K562 (cell line): ENCODE measurements at regions not wholly inside any gene's neighbourhood (a gene's known extent, or its start where the extent isn't known, plus 50 kb on each side); places are given as distances from the start of the nearest gene placed in this dataset.

ENCODE experiments used
- CBX2 ChIP-seq: fragments of 200-600 bp; sonication (generic); IDR thresholded peaks from one replicate; pipeline ENCODE4 v1.6.1; 2012; ENCODE audit warnings: mild to moderate bottlenecking, low read length, inconsistent platforms; ENCODE audit not compliant: insufficient read depth, poor library complexity, severe bottlenecking
- HIVEP1 ChIP-seq: fragments of 250-450 bp; sonication (Bioruptor Pico); IDR thresholded peaks from 2 replicates; pipeline ENCODE4 v1.4.0; 2020; ENCODE audit warnings: mild to moderate bottlenecking
- TF ChIP-seq, protein P1 (sequence below), 2 experiments: fragments of 200-800 bp in 1 of 2; sonication (Bioruptor generic) in 1 of 2; sonication (generic) in 1 of 2; formaldehyde crosslinking in 1 of 2; IDR thresholded peaks in 1 of 2; conservative IDR thresholded peaks in 1 of 2; 2 replicates each; pipeline versions ENCODE4 v1.5.0 to v1.6.1; 2016 to 2020; ENCODE audit warnings: missing compliant biosample characterization in 1 of 2, missing genetic modification characterization in 1 of 2, missing genetic modification reagents in 1 of 2
- TF ChIP-seq, protein P2 (sequence below): fragments of 450-650 bp; IDR thresholded peaks from 2 replicates; pipeline ENCODE4 v1.6.1; 2016; ENCODE audit warnings: low read depth

DNA sequence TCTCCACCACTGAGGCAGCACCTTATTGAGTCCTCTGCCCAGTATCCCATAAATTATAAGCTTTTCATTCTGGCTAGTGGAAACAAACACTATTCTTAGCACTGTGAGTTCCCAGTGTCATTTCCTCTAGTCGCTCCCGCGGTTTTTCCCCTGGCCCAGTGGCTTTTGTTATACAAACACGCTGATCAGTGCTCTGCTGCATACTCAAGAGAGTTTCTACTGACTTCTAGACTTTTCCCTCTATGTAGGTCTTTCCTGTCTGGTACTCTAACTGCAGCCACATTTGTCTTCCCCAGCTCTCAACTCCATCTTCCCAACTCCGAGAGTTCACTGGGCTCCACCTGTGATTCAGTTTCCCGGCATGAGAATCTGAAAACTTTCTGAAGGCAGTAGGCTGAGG lies 556.6 kb upstream of the SALL1 start (continued):
- TF ChIP-seq, protein P1, sequence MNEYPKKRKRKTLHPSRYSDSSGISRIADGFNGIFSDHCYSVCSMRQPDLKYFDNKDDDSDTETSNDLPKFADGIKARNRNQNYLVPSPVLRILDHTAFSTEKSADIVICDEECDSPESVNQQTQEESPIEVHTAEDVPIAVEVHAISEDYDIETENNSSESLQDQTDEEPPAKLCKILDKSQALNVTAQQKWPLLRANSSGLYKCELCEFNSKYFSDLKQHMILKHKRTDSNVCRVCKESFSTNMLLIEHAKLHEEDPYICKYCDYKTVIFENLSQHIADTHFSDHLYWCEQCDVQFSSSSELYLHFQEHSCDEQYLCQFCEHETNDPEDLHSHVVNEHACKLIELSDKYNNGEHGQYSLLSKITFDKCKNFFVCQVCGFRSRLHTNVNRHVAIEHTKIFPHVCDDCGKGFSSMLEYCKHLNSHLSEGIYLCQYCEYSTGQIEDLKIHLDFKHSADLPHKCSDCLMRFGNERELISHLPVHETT (CRISPR knock-in tag; conservative IDR thresholded peaks at IDR 0.05 in 1 of 2, IDR thresholded peaks at IDR 0.05 in 1 of 2) = no peak
- TF ChIP-seq HIVEP1 (CRISPR knock-in tag) = no peak
- TF ChIP-seq, protein P2, sequence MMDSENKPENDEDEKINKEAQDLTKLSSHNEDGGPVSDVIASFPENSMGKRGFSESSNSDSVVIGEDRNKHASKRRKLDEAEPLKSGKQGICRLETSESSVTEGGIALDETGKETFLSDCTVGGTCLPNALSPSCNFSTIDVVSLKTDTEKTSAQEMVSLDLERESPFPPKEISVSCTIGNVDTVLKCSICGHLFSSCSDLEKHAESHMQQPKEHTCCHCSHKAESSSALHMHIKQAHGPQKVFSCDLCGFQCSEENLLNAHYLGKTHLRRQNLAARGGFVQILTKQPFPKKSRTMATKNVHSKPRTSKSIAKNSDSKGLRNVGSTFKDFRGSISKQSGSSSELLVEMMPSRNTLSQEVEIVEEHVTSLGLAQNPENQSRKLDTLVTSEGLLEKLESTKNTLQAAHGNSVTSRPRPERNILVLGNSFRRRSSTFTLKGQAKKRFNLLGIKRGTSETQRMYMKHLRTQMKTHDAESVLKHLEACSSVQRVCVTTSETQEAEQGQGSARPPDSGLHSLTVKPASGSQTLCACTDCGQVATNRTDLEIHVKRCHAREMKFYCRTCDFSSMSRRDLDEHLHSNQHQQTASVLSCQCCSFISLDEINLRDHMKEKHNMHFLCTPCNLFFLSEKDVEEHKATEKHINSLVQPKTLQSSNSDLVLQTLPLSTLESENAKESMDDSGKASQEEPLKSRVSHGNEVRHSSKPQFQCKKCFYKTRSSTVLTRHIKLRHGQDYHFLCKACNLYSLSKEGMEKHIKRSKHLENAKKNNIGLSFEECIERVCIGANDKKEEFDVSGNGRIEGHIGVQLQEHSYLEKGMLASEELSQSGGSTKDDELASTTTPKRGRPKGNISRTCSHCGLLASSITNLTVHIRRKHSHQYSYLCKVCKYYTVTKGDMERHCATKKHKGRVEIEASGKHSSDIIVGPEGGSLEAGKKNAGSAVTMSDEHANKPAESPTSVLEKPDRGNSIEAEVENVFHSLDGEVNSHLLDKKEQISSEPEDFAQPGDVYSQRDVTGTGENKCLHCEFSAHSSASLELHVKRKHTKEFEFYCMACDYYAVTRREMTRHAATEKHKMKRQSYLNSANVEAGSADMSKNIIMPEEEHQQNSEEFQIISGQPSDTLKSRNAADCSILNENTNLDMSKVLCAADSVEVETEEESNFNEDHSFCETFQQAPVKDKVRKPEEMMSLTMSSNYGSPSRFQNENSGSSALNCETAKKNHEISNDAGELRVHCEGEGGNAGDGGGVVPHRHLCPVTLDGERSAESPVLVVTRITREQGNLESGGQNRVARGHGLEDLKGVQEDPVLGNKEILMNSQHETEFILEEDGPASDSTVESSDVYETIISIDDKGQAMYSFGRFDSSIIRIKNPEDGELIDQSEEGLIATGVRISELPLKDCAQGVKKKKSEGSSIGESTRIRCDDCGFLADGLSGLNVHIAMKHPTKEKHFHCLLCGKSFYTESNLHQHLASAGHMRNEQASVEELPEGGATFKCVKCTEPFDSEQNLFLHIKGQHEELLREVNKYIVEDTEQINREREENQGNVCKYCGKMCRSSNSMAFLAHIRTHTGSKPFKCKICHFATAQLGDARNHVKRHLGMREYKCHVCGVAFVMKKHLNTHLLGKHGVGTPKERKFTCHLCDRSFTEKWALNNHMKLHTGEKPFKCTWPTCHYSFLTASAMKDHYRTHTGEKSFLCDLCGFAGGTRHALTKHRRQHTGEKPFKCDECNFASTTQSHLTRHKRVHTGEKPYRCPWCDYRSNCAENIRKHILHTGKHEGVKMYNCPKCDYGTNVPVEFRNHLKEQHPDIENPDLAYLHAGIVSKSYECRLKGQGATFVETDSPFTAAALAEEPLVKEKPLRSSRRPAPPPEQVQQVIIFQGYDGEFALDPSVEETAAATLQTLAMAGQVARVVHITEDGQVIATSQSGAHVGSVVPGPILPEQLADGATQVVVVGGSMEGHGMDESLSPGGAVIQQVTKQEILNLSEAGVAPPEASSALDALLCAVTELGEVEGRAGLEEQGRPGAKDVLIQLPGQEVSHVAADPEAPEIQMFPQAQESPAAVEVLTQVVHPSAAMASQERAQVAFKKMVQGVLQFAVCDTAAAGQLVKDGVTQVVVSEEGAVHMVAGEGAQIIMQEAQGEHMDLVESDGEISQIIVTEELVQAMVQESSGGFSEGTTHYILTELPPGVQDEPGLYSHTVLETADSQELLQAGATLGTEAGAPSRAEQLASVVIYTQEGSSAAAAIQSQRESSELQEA = no peak
- no peak for TF ChIP-seq CBX2
- TF ChIP-seq, all 486 proteins: peak for 0
